ENCODE measurements at regions not wholly inside any gene's neighbourhood (a gene's known extent, or its start where the extent isn't known, plus 50 kb on each side); places are given as distances from the start of the nearest gene placed in this dataset.
"Not testable (repeated sequence)": the region's sequence is repeated elsewhere in the genome, so short reads cannot be mapped to it uniquely, and the experiment has no call there.

DNA sequence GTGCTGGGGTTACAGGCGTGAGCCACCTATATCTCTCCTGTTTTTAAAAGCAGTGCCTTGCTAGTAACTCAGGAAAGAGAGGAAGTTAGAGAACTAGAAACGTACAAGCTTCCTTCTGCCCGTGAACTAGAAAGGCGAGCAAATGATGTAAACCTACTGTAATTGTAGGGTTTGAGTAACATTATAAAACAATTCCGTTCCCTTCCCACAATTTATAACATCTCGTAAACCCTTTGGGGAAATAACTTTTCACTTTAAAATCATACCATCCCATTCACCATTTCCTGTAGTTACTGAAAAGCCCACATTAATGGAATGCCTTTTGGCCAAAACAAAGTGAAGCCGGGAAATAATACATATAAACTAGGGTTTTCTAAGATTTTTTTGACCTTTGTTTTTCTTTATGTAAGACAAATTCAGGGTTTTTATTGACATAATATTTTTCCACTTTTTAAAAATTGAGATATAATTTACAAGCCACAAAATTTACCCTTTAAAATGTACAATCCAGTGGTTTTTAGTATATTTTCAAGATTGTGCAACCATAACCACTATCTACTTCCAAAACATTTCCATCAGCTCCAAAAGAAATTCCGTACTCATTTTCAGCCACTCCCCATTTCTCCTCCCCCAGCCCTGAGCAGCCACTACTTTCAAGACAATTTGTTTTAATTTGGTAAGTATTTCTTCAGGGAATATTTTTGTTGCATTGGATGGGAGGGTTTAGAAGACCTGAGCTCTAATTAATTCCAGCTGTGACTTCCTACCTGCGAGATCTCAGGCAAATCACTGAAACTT lies 175.1 kb upstream of the PDE10A start:
- no peak for DNase-seq

GRCh38 chr6:165836648-165837047 lies 173.6 kb upstream of the PDE10A start:
- not testable (repeated sequence) for DNase-seq

DNA sequence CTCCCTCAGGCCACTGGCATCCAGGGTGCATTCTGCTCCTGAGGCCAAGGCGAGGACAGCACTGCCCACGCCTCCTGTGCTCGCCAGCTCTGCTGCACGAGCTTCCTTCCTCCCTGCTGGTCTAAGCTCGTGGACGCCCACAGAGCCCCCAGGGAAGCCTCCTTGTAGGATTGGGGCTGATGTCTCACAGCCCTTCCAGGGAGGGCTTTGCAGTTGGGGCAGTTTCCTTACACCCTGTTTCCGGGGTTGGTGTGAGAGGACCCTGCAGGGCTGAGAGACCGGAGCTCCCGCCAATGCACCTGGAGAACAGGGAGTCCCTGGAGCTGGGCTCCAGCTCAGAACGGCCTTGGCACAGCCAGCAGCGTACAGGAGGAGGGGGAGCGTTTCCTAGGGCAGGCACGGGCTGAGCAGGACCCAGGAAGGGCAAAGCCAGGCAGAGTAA lies 172.4 kb upstream of the PDE10A start:
- DNase-seq: no peak

DNA sequence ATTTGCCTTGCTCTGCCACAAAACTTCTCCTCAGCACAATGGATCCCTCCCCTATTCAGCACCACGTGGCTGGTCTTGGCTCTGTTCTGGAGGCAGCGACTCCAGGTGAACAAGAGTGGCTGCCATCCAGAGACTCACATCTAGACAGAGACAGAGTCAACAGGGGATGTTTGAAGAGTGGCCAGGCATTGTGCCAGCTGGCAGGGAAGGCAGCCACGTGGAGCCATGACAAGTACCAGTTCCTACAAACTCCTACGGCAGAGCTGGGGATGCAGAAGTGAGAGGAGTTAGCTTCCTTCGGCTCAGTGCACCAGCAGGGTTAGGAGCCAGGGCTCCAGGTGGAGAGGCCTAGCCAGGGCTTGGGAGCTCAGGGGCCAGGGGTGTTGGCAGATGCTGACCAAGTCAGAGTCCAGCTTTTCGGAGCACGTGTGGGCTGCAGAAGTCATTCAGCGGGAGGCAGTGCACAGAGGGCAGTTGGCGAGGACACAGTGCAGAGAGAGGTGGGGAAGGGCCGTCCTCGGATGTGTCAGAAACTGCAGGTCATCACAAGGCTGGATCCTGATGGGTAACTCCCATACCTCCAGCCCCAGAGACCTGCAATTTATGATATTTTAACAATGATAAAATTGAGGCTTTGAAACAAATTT lies 171.7 kb upstream of the PDE10A start:
- no peak for DNase-seq

DNA sequence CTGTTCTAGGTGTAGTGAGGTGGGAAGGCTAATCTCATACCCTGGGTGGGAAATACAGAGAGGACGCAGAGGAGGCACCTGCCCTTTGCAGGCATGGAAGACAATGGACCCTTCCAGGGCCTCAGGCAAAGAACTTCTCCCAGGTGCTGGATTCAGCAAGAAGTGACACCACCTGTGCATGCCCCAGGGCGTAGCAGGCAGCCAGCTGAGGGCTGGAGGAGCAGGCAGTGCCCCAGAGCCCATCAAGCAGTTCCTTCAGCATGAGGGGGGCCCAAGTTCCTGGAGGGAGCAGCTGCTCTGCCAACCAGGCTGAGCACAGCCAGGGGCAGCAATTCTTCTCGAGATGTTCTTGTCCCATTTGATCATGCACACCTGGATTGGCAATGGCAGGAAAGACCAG lies 170.3 kb upstream of the PDE10A start:
- no peak for DNase-seq

- no peak for DNase-seq
Observed at GRCh38 chr6:165831812-165832510, 168.9 kb upstream of the PDE10A start.

DNA sequence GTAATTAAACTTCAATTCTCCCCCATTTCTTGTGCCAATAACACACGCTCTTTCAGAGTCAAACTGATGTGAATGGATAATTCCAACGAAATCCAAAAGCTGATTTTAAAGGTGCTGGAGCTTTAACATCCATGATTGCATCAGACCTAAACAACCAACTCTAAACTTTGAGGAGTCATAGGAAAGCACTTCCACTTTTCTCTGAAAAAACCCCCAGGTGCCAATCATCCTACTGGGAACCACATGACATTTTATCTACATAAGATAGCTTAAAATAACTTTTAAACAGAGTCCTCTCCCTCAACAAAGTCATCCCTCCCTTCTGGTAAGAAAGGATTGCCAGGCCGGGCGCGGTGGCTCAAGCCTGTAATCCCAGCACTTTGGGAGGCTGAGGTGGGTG lies 167.7 kb upstream of the PDE10A start:
- DNase-seq: no peak

DNA sequence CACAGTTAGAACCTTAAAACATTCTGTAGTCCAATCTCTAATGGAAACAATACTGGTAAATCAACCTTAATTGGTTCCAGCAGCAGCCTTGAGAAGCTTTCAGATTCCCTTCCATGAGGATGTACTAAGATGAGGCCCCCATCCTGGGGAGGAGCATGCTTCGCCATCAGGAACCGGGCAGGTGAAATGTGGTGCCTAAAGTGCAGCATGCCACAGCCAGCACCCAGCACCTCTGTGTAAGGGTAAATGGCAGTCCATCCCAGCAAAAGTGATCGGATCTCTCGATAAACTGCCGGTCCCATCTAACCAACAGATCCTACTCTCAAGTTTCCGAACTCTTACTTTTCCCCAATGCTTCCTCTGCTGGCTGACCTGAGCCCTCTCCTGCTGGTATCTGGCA lies 166.3 kb upstream of the PDE10A start:
- no peak for DNase-seq

- DNase-seq: no peak
Observed at GRCh38 chr6:165827190-165827518, 164.1 kb upstream of the PDE10A start.

DNA sequence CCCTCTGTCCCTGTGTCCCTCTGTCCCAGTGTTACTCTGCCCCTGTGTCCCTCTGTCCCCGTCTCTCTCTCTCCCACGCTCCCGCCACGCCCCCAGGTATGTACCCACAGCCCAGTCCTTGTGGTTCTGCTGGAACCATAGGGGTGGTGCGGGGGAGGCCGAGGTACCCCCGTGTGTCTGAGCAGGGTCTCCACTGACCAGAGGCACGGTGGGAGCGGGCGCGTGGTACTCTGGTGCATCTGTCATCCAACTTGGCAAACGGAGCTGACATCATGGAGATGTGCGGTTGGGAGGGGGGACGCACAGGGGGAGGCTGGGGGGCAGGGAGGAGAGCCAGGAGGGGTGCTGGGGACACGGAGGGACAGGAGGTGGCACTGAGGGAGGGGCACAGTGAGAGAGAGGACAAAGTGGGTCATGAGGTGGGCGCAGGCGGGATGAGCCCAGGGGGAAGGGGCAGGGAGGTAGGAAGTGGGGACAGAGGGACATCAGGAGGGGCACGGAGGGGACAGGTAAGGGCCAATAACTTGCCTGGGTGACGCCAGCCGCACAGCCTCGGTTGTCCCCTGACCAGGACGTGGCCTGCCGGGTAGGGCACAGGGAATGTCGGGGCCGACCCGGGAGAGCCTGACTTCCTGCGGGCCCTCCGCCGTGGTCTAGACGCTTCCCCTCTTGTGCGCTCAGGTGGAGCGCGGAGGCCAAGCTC lies 163.6 kb upstream of the PDE10A start:
- DNase-seq: no peak

DNA sequence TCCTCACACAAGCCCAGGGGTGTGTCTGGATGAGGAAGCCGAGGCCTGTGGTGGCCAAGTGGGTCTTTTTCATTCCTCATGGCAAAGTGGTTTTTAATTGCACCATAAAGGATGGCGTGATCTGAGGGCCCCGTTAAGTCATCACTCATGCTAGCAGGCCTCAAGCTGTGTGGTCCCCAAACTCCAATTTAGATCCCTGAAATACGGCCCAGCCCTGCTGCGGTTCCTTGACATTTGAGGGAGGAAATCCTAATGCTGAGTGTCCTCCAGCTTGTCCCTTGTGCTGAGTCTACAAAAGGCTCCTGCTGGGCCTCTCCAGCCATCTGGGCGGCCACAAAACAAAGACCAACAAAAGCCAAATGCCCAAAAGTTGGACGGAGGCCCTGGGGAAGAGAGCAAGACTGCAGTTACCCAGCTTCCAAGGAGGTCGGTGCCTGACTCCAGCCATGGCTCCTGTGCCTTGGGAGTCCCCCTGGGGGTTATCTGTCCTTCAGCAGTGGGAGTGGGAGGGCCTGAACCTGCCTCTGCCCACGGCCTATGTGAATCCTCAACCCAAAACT lies 162.3 kb upstream of the PDE10A start:
- no peak for DNase-seq

- no peak for DNase-seq
Observed at GRCh38 chr6:165823609-165824326, 160.7 kb upstream of the PDE10A start.

DNA sequence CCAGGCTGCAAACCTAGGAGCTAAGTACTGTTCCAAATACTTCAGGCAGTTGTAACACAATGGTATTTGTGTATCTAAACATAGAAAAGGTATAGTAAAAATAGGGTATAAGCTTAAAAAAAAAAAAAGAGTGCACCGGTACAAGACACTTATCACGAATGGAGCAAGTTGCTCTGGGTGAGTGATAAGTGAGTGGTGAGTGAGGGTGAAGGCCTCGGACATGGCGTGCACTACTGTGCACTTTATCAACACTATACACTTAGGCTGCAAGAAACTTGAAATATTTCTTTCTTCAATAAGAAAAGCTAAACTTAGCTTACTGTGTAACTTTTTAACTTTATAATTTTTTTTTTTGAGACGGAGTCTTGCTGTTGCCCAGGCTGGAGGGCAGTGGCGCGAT lies 159.5 kb upstream of the PDE10A start:
- no peak for DNase-seq

DNA sequence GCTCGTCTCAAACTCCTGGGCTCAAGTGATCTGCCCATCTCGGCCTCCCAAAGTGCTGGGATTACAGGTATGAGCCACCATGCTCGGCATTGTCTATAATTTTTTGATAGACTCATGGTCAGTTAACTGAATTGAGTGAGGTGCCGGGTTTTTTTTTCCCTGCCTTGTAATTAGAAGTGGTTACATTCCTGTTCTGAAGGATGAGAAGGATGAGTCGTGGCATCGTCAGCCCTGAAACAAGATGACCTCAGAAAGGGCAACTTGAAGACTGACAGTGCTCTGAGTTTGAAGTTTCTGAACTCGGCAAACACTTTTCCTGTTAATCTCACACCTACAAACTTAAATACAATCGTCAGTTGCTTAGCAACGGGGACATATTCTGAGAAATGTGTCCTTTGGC lies 158.7 kb upstream of the PDE10A start:
- no peak for DNase-seq

GRCh38 chr6:165820934-165821333 lies 157.9 kb upstream of the PDE10A start:
- no peak for DNase-seq

GRCh38 chr6:165820407-165820806 lies 157.4 kb upstream of the PDE10A start:
- DNase-seq: no peak

- DNase-seq: no peak
Observed at GRCh38 chr6:165819394-165819793, 156.4 kb upstream of the PDE10A start.

DNA sequence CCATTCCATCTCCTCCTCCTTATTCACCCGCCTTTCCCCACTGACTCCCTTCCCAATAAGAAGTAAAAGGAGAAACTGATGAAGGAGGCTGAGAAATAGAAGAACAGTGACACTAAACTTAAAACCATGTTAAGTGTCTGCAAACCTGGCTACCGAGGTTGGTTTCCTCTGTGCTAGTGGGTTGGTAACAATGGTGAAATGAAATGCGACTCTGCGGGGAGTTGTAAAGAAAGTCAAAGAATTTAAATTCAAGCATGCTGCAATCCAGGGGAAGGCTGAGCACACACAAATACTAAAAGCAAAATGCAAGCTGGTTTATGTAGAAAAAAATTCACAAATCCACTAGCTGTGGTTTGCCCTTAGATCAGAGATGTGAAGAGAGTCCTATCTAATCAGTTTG lies 155.2 kb upstream of the PDE10A start:
- DNase-seq: no peak

- no peak for DNase-seq
Observed at GRCh38 chr6:165817771-165818170, 154.7 kb upstream of the PDE10A start.

DNA sequence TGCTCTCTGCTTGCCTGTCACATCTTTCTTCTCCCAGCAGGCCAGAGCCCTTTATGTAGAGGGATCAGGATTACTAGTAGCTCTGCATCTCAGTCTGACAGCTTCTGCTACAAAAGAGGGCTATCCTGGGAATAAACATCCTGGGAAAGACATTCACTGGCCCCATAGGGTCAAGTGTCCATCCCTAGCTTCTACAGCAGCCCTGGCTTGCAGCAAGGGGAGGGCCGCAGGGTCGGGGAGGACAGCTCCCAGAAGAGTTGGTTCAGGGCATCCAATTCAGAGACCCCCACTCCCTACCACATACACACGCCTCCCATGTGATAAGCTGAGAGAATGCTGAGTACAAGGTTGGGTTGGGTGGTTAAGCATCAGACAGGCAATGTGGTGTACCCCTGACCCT lies 154.1 kb upstream of the PDE10A start:
- no peak for DNase-seq

DNA sequence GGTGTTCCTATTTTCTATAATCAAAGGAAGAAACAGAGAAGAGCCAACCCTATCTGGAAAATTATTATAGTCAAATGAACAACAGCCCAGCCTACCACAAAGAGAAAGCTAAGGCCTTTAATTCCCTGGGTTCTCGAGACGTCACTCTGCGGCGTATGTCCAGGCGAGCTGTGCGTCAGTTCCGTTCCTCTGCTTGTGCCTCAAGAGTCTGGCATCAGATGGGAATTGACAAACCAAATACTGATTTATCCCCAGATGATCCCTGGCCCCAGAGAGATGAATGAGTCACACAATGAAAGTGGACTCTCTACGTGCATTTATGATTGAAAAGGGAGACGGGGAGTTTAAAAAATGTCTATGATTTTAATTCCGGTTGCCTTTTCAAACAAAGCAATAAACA lies 151.6 kb upstream of the PDE10A start:
- DNase-seq: no peak

DNA sequence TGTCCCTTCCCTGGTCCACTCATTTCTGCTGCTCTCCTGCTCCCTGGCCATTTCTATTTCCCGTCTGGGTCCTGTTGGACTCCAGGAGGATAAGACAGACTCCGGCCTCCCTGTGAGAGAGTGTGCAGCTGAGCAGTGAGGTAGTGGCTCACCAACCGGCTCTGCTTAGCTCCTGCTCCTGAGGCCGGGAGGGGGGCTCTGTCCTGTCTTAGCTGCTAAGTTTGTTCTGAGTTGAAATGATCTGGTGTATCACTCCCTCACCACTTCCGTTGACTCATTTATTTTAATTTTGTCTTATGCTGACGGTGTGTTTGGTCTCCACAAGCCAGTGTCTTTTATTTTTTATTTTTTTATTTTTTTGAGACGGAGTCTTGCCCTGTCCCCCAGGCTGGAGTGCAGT lies 148.5 kb upstream of the PDE10A start:
- no peak for DNase-seq

GRCh38 chr6:165808021-165808420 lies 145.0 kb upstream of the PDE10A start:
- no peak for DNase-seq
